ENCODE measurements at regions not wholly inside any gene's neighbourhood (a gene's known extent, or its start where the extent isn't known, plus 50 kb on each side); places are given as distances from the start of the nearest gene placed in this dataset.

GRCh38 chr10:43902842-43903241 lies 254.2 kb upstream of the ZNF32 start (continued):
- TF ChIP-seq IRF3 (IDR thresholded peaks at IDR 0.05; ENCODE audit: low read depth, low read length), result no peak
- TF ChIP-seq PBX3 (IDR thresholded peaks at IDR 0.05), result no peak
- TF ChIP-seq JUND (IDR thresholded peaks at IDR 0.05), result no peak
- TF ChIP-seq NFIC (IDR thresholded peaks at IDR 0.05; ENCODE audit: borderline replicate concordance), result no peak
- no peak for TF ChIP-seq TAF1 (IDR thresholded peaks at IDR 0.05; ENCODE audit: borderline replicate concordance, low read depth, low read length)
- no peak for TF ChIP-seq NRF1 (IDR thresholded peaks at IDR 0.05; ENCODE audit: low read depth, low read length)

- no peaks in the 10 kb centered on the region for H4K20me1 ChIP-seq (ENCODE audit: insufficient read depth)
- no peak overlapping the region for H3K4me3 ChIP-seq (ENCODE audit: low read depth in 2 of 2, low read length in 1 of 2)
- H2AFZ ChIP-seq (ENCODE audit: low read depth), result no peak overlapping the region
- no peak overlapping the region for H3K9ac ChIP-seq
- H3K9me2 ChIP-seq, result no peaks in the 10 kb centered on the region
- no peaks in the 10 kb centered on the region for H3K27me3 ChIP-seq (ENCODE audit: insufficient read depth)
- H3K4me2 ChIP-seq, result no peak overlapping the region
- H3F3A ChIP-seq (replicated peaks; ENCODE audit: insufficient read depth), result no peaks in the 10 kb centered on the region
- no peaks in the 10 kb centered on the region for H3K9me3 ChIP-seq
- no peak for TF ChIP-seq FOSL2 (IDR thresholded peaks at IDR 0.05; ENCODE audit: borderline replicate concordance, low read depth)
- TF ChIP-seq GABPA (IDR thresholded peaks at IDR 0.05; ENCODE audit: low read depth), result no peak
- no peak for TF ChIP-seq ELF1 (IDR thresholded peaks at IDR 0.05)
- TF ChIP-seq RXRA (IDR thresholded peaks at IDR 0.05; ENCODE audit: borderline replicate concordance, low read depth), result no peak
- TF ChIP-seq MEF2A (IDR thresholded peaks at IDR 0.05; ENCODE audit: borderline replicate concordance, low read depth), result no peak
- no peak for TF ChIP-seq TCF12 (IDR thresholded peaks at IDR 0.05)
- no peak for TF ChIP-seq EP300 (IDR thresholded peaks at IDR 0.05; ENCODE audit: borderline replicate concordance in 1 of 2, low read depth in 1 of 2, low read length in 1 of 2)
- no peak for TF ChIP-seq TAF1 (IDR thresholded peaks at IDR 0.05; ENCODE audit: borderline replicate concordance, low read depth, low read length)
- no peak for TF ChIP-seq CTCF (IDR thresholded peaks at IDR 0.05)
- no peak for TF ChIP-seq USF1 (IDR thresholded peaks at IDR 0.05; ENCODE audit: borderline replicate concordance, low read depth)
- no peak for TF ChIP-seq FOXM1 (IDR thresholded peaks at IDR 0.05; ENCODE audit: low read depth)
- TF ChIP-seq RAD21 (IDR thresholded peaks at IDR 0.05; ENCODE audit: low read length), result no peak
- TF ChIP-seq GATA2 (CRISPR knock-in tag; IDR thresholded peaks at IDR 0.05), result no peak
- TF ChIP-seq REST (IDR thresholded peaks at IDR 0.05; ENCODE audit: low read depth, low read length), result no peak
- no peak for TF ChIP-seq JUND (IDR thresholded peaks at IDR 0.05)
- TF ChIP-seq RFX5 (IDR thresholded peaks at IDR 0.05; ENCODE audit: low read length), result no peak
- no peak overlapping the region for H3K27ac ChIP-seq (ENCODE audit: low read depth in 2 of 2, low read length in 1 of 2)
- WGBS (ENCODE audit: low lambda C conversion rate), result 67% methylated on average over 6 of the region's 9 CpGs
- peaks cover 0 to 38% of the 10 kb centered on the region in 2 experiments; a peak in 2 of 4 replicates for H3K4me1 ChIP-seq (ENCODE audit: control insufficient read depth in 1 of 2, insufficient read depth in 2 of 2, low read depth in 1 of 2, low read length in 1 of 2)
- ChIA-PET CTCF (interaction anchor here (0.6 to 2.5 kb wide), 8 partner anchors 9 to 212 kb away, joined by 3 to 9 read pairs (median 4); no protein-coding TSS in a partner anchor), POLR2A (no interaction called here)
- H3K36me3 ChIP-seq (replicated peaks in 1 of 2; ENCODE audit: control insufficient read depth in 1 of 2, insufficient read depth in 2 of 2, low read length in 1 of 2), result no peaks in the 10 kb centered on the region
- no peak for DNase-seq
- no peaks in the 10 kb centered on the region for H3K79me2 ChIP-seq (ENCODE audit: insufficient read depth)
Observed at GRCh38 chr10:43901744-43902504, 253.2 kb upstream of the ZNF32 start.
